Nephron progenitor cell (in vitro differentiated cells): ENCODE measurements at regions not wholly inside any gene's neighbourhood (a gene's known extent, or its start where the extent isn't known, plus 50 kb on each side); places are given as distances from the start of the nearest gene placed in this dataset.
"Not testable (repeated sequence)": the region's sequence is repeated elsewhere in the genome, so short reads cannot be mapped to it uniquely, and the experiment has no call there.

Source experiments
- DNase-seq: peaks from one replicate; pipeline ENCODE4 v3.0.0; 2021
- H3K27ac Mint-ChIP-seq: 2 replicates; pipeline ENCODE4 v1.8.0; 2021; ENCODE audit warnings: mild to moderate bottlenecking, moderate library complexity, mixed read lengths
- H3K27me3 Mint-ChIP-seq: 2 replicates; pipeline ENCODE4 v1.8.0; 2021; ENCODE audit warnings: mild to moderate bottlenecking, low read depth, mixed read lengths; ENCODE audit not compliant: poor library complexity
- H3K36me3 Mint-ChIP-seq: 2 replicates; pipeline ENCODE4 v1.8.0; 2021; ENCODE audit warnings: low read depth, mixed read lengths
- H3K4me1 Mint-ChIP-seq: 2 replicates; pipeline ENCODE4 v1.8.0; 2021; ENCODE audit warnings: mixed read lengths
- H3K4me3 Mint-ChIP-seq: 2 replicates; pipeline ENCODE4 v1.8.0; 2021; ENCODE audit warnings: mild to moderate bottlenecking, moderate library complexity, mixed read lengths
- H3K9me3 Mint-ChIP-seq: 2 replicates; pipeline ENCODE4 v1.8.0; 2021; ENCODE audit warnings: mild to moderate bottlenecking, moderate library complexity, mixed read lengths
- TF ChIP-seq, protein P1 (sequence below): fragments of 200-600 bp; sonication (generic); IDR thresholded peaks from 2 replicates; pipeline ENCODE4 v1.5.0; 2021; ENCODE audit warnings: antibody characterized with exemption

DNA sequence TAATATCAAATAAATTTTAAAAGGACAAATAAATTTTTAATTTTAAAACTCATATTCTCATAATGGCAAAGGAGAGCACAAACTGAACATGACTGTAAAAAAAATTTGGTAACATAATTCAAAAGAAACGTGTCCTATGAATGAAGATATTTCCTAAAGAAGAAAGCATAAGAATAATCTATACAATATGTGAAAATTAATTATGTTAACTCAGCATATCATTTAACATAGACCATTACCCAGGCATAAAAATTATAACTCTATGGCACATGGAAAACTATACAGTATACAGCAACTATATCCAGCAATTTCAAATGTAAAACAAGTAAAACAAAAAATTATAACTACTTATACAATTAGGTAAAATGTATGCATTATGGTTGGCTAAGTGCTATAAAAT, 288.1 kb downstream of the SUCLG1 start:
- no peak for DNase-seq
- Mint-ChIP-seq H3K4me1 (no peaks in the 10 kb centered on the region), H3K27me3 (no peaks in the 10 kb centered on the region), H3K4me3 (no peak overlapping the region), H3K36me3 (no peaks in the 10 kb centered on the region), H3K9me3 (peaks cover 19% of the 10 kb centered on the region), H3K27ac (no peak overlapping the region)
- TF ChIP-seq, protein P1, sequence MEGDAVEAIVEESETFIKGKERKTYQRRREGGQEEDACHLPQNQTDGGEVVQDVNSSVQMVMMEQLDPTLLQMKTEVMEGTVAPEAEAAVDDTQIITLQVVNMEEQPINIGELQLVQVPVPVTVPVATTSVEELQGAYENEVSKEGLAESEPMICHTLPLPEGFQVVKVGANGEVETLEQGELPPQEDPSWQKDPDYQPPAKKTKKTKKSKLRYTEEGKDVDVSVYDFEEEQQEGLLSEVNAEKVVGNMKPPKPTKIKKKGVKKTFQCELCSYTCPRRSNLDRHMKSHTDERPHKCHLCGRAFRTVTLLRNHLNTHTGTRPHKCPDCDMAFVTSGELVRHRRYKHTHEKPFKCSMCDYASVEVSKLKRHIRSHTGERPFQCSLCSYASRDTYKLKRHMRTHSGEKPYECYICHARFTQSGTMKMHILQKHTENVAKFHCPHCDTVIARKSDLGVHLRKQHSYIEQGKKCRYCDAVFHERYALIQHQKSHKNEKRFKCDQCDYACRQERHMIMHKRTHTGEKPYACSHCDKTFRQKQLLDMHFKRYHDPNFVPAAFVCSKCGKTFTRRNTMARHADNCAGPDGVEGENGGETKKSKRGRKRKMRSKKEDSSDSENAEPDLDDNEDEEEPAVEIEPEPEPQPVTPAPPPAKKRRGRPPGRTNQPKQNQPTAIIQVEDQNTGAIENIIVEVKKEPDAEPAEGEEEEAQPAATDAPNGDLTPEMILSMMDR, result no peak

DNA sequence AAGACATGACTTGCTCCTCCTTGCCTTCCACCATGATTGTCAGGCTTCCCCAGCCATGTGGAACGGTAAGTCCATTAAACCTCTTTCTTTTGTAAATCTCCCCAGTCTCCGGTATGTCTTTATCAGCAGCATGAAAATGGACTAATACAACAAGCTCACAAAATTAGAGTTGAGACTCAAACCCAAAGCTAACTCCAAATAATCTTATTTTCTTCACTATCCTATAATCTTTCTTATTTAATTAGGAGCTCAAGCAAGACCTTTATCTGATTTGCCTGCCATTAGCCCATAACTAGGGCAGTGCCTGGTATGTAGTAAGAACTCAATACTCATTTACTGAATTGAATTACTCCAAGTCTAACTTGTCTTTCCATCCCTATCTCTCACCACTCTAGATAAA, 289.2 kb downstream of the SUCLG1 start:
- Mint-ChIP-seq H3K4me1 (no peaks in the 10 kb centered on the region), H3K27me3 (no peaks in the 10 kb centered on the region)
- TF ChIP-seq, protein P1, result no peak

DNA sequence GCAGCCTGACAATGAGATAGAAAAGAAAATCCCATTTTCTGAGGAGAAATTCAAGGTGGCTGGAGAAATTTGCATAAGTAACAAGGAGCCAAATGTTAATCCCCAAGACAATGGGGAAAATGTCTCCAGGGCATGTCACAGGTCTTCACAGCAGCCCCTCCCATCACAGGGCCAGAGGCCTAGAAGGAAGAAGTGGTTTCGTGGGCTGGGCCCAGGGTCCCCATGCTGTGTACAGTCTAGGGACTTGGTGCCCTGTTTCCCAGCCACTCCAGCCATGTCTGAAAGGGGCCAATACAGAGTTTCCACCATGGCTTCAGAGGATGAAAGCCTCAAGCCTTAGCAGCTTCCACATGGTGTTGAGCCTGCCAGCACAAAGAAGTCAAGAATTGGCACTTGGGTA, 290.5 kb downstream of the SUCLG1 start:
- H3K4me3 Mint-ChIP-seq, H3K27ac Mint-ChIP-seq, DNase-seq, H3K27me3 Mint-ChIP-seq, H3K4me1 Mint-ChIP-seq, H3K36me3 Mint-ChIP-seq: not testable (repeated sequence)
- peaks cover 19% of the 10 kb centered on the region for H3K9me3 Mint-ChIP-seq

More for the DNA sequence above, 289.2 kb downstream of the SUCLG1 start:
- Mint-ChIP-seq H3K9me3 (peaks cover 19% of the 10 kb centered on the region), H3K36me3 (no peaks in the 10 kb centered on the region), H3K4me3 (no peak overlapping the region), H3K27ac (no peak overlapping the region)
- no peak for DNase-seq

DNA sequence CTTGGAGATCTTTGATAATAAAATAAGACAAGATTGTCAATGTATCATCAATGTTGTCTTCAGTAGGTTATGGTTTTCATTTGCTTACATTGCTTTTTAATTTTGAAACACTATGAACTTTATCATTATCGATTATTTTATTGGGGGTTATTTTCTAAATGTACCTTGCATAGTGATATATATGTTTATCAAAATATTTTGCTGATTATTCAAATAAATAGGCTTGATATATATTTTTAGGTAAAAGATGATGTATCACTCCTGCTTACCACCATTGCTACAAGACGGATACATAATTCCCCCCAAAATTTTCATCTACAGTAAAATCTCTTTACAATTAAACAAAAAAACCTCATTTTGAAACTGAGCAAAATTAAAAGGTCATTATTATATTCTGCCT, 293.8 kb downstream of the SUCLG1 start:
- TF ChIP-seq, protein P1, result no peak
- H3K27ac Mint-ChIP-seq, result no peak overlapping the region

DNA sequence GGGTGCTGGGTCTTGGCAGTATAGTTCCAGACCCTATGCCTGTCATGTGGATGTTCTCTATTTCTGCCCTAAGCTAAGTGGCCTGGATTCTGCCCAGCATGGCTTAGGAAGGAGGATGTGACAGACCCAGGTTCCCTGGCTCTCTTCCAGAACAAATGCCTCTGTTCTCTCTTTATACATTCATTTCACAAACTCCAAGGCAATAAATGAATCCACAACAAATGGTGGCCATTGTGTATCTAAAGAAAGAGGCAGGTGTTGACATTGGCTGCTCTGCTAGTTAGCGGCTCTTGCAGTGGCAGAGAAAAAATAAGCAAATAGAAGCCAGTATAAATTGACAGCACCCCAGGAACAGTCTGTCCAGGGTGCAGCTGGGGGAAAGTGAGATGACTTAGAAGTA, 298.6 kb downstream of the SUCLG1 start:
- TF ChIP-seq, protein P1, result no peak
- no peaks in the 10 kb centered on the region for H3K9me3 Mint-ChIP-seq
- H3K27ac Mint-ChIP-seq, result no peak overlapping the region

More for the DNA sequence above, 293.8 kb downstream of the SUCLG1 start:
- no peak overlapping the region for H3K4me3 Mint-ChIP-seq
- DNase-seq, result no peak
- peaks cover 18% of the 10 kb centered on the region for H3K9me3 Mint-ChIP-seq
- H3K36me3 Mint-ChIP-seq, result no peaks in the 10 kb centered on the region
- H3K27me3 Mint-ChIP-seq, result no peaks in the 10 kb centered on the region
- H3K4me1 Mint-ChIP-seq, result no peaks in the 10 kb centered on the region

DNA sequence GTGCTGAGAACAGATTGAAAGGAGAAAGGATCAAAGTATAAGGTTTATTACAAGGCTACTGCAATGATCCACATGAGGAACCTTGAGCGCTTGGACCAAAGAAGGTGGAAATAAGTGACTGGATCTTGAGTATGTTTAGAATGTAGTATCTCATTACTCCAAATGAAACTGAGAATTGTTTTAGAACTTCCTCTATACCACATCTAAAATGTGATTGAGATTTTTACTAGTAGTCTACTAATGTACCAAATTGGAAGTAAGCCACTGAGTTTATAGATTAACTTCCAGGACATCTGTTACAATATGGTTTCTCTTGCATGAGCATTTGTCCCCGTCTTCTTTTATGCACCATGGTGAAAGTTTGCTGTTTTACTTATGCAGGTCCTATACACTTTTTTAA, 300.5 kb downstream of the SUCLG1 start:
- H3K27ac Mint-ChIP-seq, result no peak overlapping the region
- H3K36me3 Mint-ChIP-seq, result no peaks in the 10 kb centered on the region
- DNase-seq, result no peak
- no peaks in the 10 kb centered on the region for H3K9me3 Mint-ChIP-seq
- no peaks in the 10 kb centered on the region for H3K4me1 Mint-ChIP-seq
- no peak overlapping the region for H3K4me3 Mint-ChIP-seq
- TF ChIP-seq, protein P1, result no peak
- no peaks in the 10 kb centered on the region for H3K27me3 Mint-ChIP-seq

More for the DNA sequence above, 298.6 kb downstream of the SUCLG1 start:
- DNase-seq, result no peak
- Mint-ChIP-seq H3K4me3 (no peak overlapping the region), H3K4me1 (no peaks in the 10 kb centered on the region), H3K36me3 (no peaks in the 10 kb centered on the region), H3K27me3 (no peaks in the 10 kb centered on the region)
